GM18907 (cell line): ENCODE measurements at regions not wholly inside any gene's neighbourhood (a gene's known extent, or its start where the extent isn't known, plus 50 kb on each side); places are given as distances from the start of the nearest gene placed in this dataset.
A peak's percentile ranks its signal among the peaks of the same experiment; 100 is the strongest.
"Not testable (repeated sequence)": the region's sequence is repeated elsewhere in the genome, so short reads cannot be mapped to it uniquely, and the experiment has no call there.

Experiments used
- ATAC-seq: cut with Tn5 transposase; IDR thresholded peaks from one replicate; pipeline ENCODE4 v1.9.1; 2021; ENCODE audit warnings: mild to moderate bottlenecking, moderate library complexity; ENCODE audit not compliant: unreplicated experiment

DNA sequence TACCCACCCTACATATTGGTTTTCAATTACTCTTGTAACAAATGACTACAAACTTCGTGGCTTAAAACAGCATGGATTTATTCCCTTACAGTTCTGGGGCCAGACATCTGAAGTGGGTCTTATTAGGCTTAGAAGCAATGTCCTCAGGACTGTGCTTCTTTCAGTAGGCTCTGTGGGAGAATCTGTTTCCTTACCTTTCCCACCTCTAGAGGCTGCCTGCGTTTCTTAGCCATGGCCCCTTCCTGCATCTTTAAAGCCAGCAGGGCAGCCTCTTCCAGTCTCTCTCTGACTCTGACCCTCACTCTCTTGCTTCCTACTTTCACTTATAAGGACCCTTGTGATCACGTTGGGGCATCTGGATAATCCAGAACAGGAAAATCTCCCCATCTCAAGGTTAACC is 252.5 kb upstream of the PGRMC2 start:
- no peak for ATAC-seq

DNA sequence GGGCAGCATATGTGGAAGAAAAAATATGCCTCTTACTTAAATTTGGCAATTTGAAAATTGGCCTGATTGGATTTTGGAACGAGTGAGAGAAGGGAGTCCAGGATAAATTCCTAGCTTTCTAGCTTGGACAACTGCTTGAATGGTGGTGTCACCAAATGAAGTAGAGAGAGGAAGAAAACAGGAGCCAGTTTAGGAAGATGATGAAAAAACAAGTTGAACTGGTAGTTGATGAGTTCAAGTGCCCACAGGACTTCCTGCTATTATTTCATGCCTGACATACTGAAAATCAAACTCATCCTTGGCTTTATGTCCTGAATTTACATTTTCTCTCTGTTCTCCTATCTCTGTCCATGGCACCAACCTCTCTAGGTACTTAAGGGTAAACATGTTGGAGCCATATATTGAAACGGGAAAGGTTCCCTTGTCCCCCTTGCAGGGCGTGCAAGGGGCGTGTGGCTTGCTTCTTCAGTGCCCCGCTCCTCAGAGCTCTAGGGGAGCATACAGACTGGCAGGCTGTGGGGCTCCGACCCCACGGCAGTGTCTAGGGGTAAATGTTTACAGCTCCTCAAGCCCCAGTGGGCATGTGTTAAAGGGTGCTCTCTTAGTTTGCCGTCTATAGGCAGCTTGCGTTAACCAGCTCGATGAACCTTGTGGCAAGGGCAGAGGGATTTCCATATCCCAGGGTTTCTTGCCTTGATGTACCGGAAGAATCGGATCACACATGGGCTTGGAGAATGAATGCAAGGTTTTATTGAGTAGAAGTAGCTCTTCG is 250.7 kb upstream of the PGRMC2 start:
- no peak for ATAC-seq

DNA sequence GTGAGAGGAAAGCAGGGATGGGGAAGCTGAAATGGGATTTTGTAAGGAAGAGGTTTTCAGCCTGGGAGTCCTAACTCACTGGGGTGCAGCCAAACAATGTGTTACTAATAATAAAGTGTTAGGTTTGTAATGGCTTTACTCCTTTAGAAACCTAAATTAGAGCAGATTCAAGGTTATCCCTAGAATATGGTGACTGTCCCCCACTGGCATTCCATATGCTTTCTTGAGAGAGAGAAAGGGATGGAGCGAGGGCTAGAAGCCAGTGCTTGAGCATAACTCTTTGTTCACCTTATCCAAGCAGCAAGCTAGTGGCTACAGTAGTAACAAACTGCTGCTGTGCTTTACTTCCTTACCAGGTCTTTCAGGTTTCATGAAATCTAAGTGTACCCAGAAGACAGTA is 249.1 kb upstream of the PGRMC2 start:
- ATAC-seq = no peak

DNA sequence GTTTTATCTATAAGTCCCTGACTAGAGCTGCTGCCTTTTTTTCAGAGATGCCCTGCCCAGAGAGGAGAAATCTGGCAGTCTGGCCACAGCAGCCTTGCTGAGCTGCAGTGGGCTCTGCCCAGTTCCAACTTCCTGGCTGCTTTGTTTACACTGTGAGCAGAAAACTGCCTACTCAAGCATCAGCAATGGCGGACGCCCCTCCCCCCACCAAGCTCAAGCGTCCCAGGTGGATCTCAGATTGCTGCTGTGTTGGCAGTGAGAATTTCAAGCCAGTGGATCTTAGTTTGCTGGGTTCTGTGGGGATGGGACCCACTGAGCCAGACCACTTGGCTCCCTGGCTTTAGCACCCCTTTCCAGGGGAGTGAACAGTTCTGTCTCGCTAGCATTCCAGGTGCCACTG is 247.9 kb upstream of the PGRMC2 start:
- not testable (repeated sequence) for ATAC-seq

- no peak for ATAC-seq
Measured at GRCh38 chr4:128528793-128529553, 241.4 kb upstream of the PGRMC2 start.

DNA sequence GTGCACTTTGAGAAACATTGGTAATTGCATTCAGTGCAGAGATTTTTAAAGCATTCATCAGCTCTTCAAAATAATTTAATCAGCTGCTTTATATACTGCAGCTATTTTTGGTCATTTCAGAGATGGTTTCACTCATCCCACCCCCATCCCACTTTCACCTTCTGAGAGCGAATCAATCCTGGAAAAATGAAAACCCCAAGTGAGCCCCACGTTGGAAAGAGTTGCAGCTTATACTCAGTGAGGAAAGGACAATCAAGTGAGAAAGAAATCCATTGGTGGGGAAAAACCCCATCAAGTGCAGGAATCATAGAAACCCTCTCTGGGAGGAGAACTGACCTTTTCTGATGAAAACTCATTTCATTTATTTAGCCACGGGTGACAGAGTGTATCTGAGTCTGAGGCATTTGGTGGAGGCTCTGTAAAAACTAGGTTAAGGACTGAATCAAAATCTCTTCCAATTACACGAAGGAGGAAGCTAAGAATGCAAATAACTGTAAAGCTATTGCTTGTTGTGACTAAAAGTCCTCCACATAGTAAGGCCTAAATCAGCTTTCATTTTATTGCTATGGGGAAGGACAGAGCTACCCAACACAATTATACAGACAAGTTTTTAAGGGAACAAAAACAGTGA is 240.4 kb upstream of the PGRMC2 start:
- no peak for ATAC-seq

GRCh38 chr4:128527351-128527750 is 239.7 kb upstream of the PGRMC2 start:
- no peak for ATAC-seq

GRCh38 chr4:128525992-128526630 is 238.5 kb upstream of the PGRMC2 start:
- no peak for ATAC-seq

DNA sequence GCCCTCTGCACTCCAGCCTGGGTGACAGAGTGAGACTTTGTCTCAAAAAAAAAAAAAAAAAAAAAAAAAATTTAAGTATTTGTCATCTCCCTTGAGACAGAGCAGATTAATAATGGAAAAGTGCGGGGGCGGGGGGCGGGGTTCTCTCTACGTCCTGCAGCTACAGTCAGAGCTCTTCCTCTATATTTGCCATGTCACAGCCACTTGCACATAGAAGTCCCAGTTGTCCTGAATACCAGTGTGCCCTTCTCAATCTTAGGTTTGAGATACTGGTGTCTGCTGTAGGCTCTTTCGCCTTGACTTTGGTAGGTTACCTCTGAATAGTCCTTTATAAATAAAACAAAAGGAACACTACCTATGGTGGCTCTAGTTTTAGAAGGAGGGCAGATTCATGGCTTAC is 237.8 kb upstream of the PGRMC2 start:
- ATAC-seq = no peak

DNA sequence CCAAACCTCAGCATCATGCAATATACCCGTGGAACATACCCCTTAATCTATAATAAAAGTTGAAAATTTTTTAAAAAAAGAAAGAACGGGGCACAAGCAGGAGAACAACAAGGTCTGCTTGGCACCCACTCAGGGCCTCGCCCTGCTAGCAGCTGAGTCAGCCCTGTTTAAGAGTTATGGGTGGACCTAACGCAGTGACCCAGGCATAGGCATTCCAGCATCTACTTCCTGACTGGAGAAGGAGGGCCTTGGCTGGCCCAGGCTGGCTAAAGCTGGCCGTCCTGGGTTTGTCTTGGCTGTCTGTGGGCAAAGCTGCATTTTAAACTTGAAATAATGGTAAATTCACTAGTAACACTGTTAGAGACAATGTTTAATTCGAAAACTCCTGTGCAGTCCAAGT is 236.7 kb upstream of the PGRMC2 start:
- ATAC-seq = no peak

DNA sequence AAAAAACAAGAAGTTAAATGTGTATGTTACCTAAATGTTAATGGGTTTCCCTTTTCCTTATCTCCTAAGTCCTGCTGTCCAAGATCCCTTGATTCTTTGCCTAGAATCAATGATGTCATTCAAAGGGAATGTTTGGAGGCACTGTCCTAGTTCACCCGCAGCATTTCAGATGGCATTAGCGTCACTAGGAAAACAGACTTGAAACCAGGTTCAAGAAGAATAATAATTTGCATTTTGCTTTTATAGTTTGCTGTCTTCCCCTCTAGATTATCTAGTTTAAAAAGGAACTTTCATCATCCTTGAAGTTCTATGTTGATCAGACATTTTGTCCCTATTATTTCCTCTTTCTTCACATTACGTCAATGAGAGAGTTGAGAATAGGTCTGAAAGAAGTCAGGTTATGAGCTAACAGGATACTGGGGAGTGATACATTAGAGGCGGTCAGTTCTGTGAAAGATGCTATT is 234.1 kb upstream of the PGRMC2 start:
- ATAC-seq = no peak

DNA sequence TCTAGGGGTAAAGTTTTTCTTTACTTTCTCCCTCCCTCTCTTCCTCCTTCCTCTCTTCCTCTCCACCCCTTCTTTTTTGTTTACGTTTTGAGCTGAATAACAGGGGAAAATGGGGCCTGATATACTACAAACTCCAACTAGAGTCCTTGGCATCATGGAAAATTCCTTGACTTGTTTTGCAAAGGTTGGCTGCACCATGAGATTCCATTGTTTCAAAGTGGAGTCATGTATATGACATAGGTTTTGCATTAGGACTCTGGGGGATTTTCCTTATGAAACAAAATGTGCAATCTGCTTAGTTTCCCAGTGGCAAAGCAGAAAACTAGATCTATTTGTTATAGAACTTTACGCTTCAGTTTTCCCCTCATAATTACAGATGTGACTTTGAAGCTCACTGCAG is 233.5 kb upstream of the PGRMC2 start:
- ATAC-seq = no peak

DNA sequence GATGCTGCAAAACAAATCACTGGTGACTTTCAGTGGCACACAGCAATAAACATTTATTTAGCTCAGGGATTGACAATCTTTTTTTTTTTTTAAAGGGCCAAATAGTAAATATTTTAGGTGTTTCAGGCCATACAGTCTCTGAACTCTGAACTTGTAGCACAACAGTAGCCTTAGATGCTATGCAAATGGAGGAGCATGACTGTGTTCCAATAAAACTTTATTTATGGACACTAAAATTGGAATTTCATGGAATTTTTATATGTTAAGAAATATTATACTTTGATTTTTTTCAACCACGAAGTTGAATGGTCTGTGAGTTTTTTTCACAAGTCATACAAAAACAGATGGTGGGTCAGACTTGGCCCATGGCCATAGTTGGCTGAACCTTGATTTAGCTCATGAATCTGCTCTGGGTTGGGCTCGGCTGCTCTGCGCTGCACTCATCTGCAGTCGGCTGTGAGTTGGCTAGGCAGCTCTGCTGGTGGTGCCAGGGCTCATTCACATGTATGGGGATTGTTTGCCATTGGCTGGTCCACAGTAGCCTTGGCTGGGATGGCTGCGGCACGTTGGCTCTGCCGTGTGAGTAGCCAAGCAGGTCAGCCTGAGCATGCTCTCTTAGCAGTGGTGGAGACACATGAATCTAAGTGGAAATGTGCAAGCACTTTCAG is 231.7 kb upstream of the PGRMC2 start:
- ATAC-seq = no peak

DNA sequence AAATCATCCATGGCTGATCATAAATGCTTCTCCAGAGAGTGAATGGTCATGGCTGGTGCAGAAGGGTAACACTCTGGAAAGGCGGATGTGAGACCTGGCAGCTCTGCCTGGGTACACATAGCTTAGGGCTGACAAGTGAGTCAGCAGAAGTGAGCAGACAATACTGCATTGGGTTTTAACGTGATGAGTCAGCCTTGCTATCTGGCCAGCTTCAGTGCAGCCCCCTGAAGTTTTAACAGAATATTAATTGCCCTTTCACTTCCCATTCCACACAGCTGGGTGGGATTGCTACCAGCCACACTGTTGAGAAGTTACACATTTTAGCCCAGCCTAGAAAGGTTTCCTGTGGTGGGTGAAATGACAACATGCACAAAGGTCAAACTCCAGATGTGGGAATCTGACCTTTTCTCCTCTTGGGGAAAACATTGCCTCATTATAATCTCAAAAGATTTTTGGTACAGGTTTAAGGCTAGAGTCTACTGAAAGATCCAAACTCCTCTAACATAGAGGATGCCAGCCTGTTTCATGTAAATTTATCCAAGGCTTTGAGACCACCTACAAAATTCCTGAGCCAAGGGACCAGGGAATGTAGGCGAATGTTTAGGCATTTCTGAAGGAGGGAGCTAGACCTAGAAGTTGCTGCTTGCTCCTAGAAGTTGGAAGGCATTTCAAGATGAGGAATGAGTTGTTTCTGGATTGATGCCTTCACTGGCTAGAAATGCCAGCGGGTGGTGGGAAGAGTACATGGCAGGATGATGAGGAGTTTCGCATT is 230.3 kb upstream of the PGRMC2 start:
- ATAC-seq = peak; percentile 99

DNA sequence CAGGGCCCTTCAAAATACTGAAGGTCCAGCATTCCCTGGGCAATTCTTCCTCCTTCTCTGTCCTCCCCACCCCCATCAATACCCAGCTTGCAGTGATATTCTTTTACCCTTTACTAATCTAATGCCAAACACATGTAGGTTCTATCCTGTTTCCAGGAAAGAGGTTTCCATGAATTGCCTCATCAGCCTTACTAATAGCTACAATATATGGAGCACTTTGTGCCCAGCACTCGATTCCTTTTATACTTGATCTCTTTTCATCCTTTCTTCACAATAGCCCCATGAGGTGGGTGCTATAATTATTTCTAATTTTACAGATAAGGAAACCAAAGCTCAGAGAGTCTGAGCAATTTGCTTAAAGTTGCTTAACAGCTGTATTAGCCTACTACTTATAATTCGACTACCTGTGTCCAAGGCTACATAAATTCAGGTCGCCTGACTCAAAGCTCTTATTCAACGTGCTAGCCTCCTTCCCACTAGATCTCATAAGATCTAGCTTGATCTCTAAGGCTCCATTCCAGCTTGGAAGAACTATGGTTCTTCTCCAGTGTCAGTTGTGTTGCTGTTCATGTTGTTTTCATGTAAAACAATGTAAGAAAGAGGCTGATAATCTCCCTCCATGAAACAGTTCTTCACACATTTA is 229.6 kb upstream of the PGRMC2 start:
- ATAC-seq = peak; percentile 3

DNA sequence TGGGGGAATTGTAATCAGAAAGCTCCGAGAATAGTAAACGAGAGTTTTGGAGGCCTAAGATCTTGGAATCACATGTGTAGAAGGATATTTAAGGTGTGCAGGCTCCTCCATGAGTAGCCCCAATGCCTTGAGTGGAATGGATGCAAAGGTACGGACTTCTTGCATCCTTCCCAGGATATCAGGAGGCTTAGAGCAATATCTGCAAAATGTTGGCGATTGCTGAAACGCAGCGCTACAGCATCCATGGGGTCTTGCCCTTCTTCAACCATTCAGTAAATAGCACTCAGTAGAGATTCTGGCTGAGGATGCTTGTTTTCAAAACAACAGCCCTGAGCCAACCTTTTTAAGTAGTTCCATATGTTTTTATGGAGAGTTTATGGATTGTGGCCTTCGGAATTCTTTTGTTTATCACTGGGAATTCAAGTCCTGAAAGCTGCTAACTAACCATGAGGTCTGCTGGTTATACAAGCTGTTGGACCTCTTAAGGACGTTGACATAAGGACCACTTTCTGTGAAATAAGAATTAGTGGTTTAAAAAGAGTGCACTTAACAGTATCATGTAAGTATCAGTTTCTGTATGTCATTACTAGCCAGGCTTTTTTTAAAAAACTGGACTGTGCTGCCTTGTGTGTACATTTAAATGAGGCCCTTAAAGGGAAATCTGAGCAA is 228.8 kb upstream of the PGRMC2 start:
- peak; percentile 62 for ATAC-seq

- no peak for ATAC-seq
Measured at GRCh38 chr4:128513664-128514484, 226.3 kb upstream of the PGRMC2 start.

DNA sequence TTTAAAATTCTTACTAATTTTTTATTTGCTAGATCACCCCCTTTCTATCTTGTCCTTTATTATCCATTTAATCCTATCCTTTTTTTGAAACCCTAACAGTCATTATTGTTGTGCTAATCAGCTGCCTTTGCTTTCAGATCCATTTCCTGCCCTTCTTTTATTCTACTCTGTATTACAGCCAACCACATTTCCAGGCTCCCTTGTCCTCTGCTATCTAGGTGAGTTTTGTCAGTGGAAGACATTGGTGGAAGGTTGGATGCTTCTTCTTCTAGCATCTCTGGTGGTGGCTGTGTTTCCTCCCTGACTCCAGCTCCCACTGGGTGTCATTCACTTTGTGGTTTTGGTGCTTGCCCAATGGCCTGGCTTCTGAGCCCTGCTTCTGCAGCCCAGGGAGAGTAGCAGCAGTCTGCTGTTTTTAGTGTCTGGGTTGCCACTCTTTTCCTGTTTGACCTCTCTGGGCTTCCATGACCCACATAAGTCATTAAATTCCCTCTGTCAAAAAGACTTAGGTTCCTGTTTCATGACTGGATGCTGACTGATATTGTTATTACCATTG is 225.2 kb upstream of the PGRMC2 start:
- no peak for ATAC-seq
